Neural cell (in vitro differentiated cells): ENCODE measurements at regions not wholly inside any gene's neighbourhood (a gene's known extent, or its start where the extent isn't known, plus 50 kb on each side); places are given as distances from the start of the nearest gene placed in this dataset.

ENCODE experiments used
- EP300 ChIP-seq: fragments of 450-650 bp; conservative IDR thresholded peaks from 2 replicates; pipeline ENCODE4 v1.6.1; 2014; ENCODE audit warnings: antibody characterized with exemption, mild to moderate bottlenecking, moderate library complexity; ENCODE audit not compliant: poor library complexity, severe bottlenecking
- EZH2 ChIP-seq: fragments of 200-600, 300-800 bp; shearing (Covaris generic), sonication (generic); IDR thresholded peaks from 2 replicates; pipeline ENCODE4 v1.6.1; 2014; ENCODE audit warnings: antibody characterized with exemption, low read length, borderline replicate concordance, mild to moderate bottlenecking; ENCODE audit not compliant: insufficient read depth, poor library complexity, severe bottlenecking
- MXI1 ChIP-seq: fragments of 450-650 bp; conservative IDR thresholded peaks from 2 replicates; pipeline ENCODE4 v1.6.1; 2014; ENCODE audit warnings: antibody characterized with exemption, mild to moderate bottlenecking; ENCODE audit not compliant: poor library complexity, severe bottlenecking
- POLR2AphosphoS5 ChIP-seq: IDR thresholded peaks from 2 replicates; pipeline ENCODE4 v1.6.1; 2012
- RAD21 ChIP-seq: fragments of 450-650 bp; conservative IDR thresholded peaks from 2 replicates; pipeline ENCODE4 v1.6.1; 2014; ENCODE audit warnings: antibody characterized with exemption, mild to moderate bottlenecking, moderate library complexity
- SMC3 ChIP-seq: fragments of 450-650 bp; conservative IDR thresholded peaks from 2 replicates; pipeline ENCODE4 v1.6.1; 2014; ENCODE audit warnings: antibody characterized with exemption, mild to moderate bottlenecking, moderate library complexity; ENCODE audit not compliant: poor library complexity
- TAF1 ChIP-seq: IDR thresholded peaks from 2 replicates; pipeline ENCODE4 v1.6.1; 2012; ENCODE audit warnings: low read depth
- TF ChIP-seq, protein P1 (sequence below): IDR thresholded peaks from 2 replicates; pipeline ENCODE4 v1.6.1; 2012; ENCODE audit warnings: borderline replicate concordance
- TF ChIP-seq, protein P2 (sequence below): fragments of 450-650 bp; IDR thresholded peaks from 2 replicates; pipeline ENCODE4 v1.5.1; 2014; ENCODE audit warnings: antibody characterized with exemption, mild to moderate bottlenecking, moderate library complexity; ENCODE audit not compliant: poor library complexity, severe bottlenecking

DNA sequence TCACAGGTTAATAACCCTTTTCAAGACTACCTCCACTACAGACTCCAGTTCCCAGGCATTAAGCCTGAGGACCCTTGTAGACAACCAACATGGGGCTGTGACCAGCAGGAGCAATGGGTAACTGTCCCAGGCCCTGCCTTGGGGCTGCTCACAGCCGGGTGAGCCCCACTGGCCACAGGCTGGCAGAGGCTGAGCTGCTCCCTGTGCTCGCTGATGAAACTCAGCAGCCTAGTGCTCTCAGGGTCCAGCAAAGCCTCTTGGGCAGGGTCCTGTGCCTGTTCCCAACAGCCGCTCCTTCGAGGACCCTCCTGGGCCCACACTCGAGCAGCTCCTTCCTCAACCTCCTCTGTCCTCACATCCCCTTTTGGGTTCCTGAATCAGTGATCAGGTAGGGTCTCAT is 99.8 kb downstream of the VPREB1 start:
- TF ChIP-seq, protein P1, sequence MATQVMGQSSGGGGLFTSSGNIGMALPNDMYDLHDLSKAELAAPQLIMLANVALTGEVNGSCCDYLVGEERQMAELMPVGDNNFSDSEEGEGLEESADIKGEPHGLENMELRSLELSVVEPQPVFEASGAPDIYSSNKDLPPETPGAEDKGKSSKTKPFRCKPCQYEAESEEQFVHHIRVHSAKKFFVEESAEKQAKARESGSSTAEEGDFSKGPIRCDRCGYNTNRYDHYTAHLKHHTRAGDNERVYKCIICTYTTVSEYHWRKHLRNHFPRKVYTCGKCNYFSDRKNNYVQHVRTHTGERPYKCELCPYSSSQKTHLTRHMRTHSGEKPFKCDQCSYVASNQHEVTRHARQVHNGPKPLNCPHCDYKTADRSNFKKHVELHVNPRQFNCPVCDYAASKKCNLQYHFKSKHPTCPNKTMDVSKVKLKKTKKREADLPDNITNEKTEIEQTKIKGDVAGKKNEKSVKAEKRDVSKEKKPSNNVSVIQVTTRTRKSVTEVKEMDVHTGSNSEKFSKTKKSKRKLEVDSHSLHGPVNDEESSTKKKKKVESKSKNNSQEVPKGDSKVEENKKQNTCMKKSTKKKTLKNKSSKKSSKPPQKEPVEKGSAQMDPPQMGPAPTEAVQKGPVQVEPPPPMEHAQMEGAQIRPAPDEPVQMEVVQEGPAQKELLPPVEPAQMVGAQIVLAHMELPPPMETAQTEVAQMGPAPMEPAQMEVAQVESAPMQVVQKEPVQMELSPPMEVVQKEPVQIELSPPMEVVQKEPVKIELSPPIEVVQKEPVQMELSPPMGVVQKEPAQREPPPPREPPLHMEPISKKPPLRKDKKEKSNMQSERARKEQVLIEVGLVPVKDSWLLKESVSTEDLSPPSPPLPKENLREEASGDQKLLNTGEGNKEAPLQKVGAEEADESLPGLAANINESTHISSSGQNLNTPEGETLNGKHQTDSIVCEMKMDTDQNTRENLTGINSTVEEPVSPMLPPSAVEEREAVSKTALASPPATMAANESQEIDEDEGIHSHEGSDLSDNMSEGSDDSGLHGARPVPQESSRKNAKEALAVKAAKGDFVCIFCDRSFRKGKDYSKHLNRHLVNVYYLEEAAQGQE, result no peak
- TF ChIP-seq, protein P2, sequence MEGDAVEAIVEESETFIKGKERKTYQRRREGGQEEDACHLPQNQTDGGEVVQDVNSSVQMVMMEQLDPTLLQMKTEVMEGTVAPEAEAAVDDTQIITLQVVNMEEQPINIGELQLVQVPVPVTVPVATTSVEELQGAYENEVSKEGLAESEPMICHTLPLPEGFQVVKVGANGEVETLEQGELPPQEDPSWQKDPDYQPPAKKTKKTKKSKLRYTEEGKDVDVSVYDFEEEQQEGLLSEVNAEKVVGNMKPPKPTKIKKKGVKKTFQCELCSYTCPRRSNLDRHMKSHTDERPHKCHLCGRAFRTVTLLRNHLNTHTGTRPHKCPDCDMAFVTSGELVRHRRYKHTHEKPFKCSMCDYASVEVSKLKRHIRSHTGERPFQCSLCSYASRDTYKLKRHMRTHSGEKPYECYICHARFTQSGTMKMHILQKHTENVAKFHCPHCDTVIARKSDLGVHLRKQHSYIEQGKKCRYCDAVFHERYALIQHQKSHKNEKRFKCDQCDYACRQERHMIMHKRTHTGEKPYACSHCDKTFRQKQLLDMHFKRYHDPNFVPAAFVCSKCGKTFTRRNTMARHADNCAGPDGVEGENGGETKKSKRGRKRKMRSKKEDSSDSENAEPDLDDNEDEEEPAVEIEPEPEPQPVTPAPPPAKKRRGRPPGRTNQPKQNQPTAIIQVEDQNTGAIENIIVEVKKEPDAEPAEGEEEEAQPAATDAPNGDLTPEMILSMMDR, result no peak
- no peak for TF ChIP-seq EP300
- no peak for TF ChIP-seq EZH2
- TF ChIP-seq POLR2AphosphoS5, result no peak
- no peak for TF ChIP-seq SMC3
- TF ChIP-seq RAD21, result no peak
- TF ChIP-seq TAF1, result no peak
- TF ChIP-seq MXI1, result no peak
